ENCODE measurements at regions not wholly inside any gene's neighbourhood (a gene's known extent, or its start where the extent isn't known, plus 50 kb on each side); places are given as distances from the start of the nearest gene placed in this dataset.

GRCh38 chr1:192238421-192238820, 78.4 kb upstream of the RGS21 start:
- TF ChIP-seq EZH2 (IDR thresholded peaks at IDR 0.05) (no peak), POLR2AphosphoS5 (IDR thresholded peaks at IDR 0.05; ENCODE audit: borderline replicate concordance, low read depth, low read length) (no peak)

Data from SK-N-MC (cell line).